HG03139 (cell line): ENCODE measurements at regions not wholly inside any gene's neighbourhood (a gene's known extent, or its start where the extent isn't known, plus 50 kb on each side); places are given as distances from the start of the nearest gene placed in this dataset.
A peak's percentile ranks its signal among the peaks of the same experiment; 100 is the strongest.

Experiments
- ATAC-seq: cut with Tn5 transposase; IDR thresholded peaks from one replicate; pipeline ENCODE4 v1.9.1; 2021; ENCODE audit not compliant: unreplicated experiment

DNA sequence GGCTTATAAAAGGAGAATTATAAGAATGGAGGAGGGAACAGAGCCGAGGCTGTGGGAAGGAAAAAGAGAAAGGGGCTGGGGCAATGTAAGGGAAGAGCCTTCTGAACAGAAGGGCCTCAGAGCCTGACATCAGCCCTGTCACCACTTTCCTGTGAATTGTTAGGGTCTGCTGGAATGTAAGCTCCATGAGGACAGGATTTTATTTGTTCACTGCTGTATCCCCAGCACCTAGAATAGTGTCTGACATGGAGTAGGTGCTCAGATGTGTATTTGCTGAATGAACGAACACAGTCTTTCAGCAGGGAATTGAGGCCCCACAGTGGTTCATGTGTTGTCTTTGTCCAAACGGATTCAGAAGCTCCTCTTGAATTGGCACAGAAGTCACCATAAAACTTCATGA, 251.5 kb downstream of the OPA1 start:
- no peak for ATAC-seq

DNA sequence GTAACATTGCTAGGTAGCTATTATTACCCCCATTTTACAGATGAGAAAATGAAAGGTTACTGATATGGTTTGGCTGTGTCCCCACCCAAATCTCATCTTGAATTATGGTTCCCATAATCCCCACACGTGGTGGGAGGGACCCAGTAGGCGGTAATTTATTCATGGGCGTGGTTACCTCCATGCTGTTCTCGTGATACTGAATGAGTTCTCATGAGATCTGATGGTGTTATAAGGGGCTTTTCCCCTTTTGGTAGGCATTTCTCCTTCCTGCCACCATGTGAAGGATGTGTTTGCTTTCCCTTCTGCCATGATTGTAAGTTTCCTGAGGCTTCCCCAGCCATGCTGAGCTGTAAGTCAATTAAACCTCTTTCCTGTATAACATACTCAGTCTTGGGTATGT, 252.1 kb downstream of the OPA1 start:
- ATAC-seq, result no peak

DNA sequence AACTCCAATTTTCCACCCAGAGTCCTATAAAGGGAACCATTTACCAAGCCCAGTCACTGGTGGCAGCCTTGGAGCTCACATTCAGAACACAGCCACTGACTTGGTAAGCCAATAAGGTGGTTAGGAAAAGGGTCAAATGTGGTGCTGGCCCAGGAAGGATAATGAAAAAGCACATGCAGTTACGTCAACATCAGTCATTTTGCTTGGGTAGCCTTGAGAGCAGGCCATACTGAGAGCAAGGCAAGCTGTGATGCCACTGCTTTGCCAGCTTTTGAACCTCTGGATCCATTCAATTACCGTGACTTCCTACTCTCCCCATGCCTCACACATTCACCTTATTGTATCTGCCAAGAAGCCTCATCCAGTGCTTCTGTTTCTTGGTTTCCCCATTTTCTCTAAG, 253.6 kb downstream of the OPA1 start:
- ATAC-seq, result no peak

DNA sequence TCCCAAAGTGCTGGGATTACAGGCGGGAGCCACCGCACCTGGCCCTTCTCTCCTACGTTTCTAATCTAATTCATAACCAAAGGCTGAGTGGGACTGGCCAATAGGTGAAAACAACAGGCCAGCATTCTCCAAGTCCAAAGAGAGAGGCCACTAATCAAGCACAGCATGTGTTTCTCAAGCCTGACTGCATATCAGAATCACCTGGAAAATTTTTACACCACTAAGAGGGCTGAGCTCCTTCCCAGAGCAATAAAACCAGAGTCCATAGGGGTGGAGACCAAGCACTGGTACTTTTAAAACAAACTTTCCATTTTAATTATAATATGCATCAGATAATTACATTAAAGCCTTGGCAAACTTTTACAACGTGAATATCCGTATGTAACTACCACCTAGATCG, 254.4 kb downstream of the OPA1 start:
- ATAC-seq, result no peak

DNA sequence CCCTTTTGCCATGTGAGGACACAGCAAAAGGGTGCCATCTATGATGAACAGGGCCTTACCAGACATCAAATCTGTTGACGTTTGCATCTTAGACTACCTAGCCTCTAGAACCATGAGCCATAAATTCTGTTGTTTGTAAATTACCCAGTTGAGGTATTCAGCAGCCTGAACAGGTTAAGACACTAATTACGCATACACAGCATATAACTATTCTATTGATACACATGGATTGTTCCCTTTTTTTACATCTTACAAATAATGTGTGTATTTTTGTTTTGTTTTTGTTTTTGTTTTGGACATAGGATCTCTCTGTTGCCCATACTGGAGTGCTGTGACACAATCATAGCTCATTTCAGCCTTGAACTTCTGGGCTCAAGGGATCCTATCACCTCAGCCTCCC, 255.5 kb downstream of the OPA1 start:
- ATAC-seq, result no peak

DNA sequence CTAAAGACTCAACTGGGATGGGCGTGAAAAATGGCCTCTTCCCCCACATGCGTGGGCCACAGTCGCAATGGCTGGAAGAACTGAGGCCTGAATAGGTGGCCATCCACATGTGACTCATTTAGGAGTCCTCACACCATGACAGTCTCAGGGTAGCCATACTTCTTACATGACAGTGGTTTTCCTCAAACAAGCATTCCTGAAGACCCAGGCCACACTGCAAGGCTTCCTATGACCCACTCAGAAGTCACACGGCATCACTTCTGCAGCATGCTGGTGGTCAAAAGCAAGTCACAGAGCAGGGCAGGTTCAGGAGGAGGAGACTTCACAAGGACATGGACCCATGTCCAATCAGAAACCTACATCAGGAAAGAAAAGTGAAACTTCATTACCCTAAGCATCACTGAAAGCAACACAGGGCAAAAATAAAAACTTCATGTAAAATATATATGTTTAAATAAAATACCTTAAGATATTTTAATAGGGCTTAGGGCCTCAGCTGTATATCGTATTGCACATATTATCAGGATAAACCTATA, 257.1 kb downstream of the OPA1 start:
- ATAC-seq, result no peak

DNA sequence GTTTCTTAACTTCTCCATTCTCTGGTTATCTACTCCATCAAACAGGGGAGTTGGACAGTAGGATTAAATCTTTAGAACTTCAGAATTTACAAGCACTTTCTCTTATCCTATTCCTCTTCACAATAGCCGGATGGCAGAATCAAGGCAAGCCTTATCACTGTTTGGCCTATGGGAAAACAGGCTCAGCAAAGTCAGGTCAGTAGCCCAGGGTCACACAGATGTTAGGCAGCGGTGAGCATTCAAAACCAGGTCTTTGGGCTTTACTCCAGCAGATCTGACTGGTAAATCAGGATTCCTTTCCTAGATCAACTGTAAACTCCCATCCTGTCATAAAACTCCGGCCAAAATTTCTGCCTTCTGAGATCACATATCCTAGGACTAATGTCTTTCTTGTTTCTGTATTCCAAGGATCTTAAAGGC, 258.4 kb downstream of the OPA1 start:
- ATAC-seq, result no peak

DNA sequence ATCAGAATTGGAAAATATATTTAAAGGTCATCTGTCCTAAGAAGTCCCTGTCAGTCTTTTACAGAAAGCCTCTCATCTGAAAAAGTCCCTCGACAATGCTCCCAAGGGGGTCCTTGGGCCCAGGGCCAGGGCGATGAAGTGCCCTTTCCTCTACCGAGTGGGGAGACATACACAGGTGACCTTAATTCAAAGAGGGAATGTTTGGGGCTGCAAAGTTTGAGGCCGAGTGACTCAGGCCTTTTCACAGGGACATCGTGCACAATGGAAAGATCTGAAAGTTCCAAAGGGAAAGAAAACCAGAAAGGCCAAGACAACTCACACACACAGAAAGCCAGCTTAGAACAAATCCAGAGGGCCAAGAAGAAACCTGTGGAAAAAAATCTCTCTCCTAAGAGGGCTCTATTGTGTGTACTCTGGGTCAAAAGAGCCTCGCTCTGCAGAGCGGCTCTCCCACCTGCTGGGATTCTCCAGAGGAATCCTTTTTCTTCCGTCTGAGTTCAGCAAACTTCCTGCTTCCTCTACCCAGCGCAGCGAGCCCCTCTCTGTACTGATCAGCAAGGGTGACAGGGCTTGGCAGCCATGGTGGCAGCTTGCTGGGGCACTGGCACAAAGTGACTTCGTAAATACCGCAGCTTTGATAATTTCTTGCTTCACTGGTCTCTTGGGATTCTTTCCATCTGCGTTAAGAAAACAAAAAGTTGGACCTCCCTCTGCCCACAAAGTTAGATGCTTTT, 259.1 kb downstream of the OPA1 start:
- ATAC-seq, result no peak

DNA sequence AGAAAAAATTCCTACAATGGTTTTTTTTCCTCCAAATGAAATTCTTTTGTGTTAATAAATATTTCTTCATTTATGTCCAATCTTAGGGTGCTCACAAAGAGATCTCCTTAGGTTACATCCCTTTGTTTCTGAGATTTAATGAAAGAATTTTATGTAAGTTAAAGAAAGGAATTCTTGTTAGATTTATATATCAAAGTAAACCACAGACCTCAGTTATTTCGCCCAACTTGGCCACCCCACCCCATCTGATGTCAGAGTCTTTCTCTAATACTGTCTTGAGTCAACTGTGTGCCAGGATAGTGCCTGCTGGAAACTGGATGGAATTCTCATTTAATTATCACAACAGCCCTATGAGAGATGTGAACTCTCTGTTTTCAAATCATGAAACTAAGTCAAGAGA, 259.9 kb downstream of the OPA1 start:
- ATAC-seq, result no peak

DNA sequence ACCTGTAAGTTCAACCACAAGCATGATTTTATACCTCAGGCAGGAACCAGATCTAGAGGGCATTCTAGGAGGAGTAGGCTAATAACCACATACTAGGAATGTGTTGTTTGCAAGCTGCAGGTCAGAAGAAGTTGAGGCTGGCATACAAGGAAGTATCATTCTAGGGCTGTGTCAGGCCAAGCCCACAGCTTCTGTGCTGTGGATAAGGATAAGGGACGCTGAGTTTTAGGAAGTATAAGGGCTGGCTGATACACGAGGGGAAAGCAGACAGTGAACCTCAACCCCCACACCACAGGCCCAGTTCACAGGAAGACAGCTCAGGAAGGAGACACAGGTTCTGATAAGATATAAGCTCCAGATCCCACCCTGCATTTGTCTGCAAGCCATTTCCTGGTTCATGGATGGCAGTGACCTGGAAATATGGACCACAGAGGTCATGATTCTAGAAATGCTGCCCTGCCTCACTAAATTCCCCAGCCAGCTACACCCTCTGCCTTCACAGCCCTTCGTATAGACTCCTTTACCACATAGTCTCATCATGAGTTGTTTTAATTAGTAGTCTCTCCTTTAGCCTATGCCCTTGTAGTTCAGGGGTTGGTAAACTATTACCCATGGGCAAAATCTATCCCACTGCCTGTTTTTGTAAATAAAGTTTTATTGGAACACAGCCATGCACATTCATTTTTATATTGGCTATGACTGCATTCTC, 260.7 kb downstream of the OPA1 start:
- no peak for ATAC-seq

DNA sequence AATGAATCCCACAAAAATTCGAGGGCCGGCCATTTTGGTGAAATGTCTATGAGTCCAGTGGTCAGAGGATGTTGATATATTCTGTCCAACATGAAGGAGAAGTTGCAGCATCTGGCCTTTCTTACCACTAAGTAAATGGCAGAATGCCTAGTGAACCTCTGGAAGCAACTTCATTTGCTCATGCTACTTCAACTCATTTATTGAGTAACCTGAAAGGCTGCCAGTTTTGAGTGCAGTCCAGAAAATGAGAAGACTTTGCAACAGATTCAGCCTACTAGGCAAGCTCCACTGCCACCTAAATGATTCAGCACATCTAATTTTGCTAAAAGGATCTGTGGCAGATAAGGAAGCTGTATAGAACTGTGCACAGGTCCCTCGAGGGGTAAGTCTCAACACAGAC, 265.0 kb downstream of the OPA1 start:
- no peak for ATAC-seq

DNA sequence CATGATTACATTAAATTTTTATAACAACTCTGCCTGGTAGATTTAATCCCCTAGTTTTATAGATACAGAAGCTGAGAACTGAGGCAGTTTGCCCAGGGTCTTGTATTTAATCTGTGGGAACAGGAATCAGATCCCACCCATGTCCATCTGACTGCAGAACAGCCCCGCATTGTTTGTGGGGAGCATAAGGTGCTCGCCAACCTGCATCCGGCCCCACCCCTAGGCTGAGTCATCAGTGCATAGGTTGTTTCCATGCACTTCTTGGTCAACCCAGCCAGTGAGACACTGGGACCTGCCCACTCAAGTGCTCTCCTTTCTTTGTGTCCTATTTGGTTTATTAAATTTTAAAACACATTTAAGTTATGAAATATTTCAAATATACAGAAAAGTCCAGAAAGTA, 266.2 kb downstream of the OPA1 start:
- ATAC-seq, result no peak

DNA sequence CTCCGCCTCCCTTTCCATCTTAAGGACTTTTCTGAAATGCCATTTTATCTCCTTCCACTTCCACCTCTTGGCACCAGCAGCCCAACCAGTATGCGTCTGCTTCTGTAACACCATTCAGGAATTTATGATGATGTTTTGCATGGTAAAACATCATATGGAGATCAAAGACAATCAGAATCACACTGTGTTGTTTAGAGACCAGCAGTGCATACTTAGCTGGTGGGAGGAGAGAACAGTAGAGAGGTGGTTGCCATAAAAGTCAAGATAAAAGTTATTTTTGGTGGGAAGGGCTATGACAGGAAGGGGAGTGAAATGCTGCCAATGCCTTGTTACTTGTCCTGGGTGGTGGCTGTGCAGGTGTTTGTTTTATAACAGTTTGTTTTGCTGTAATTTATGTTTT, 268.0 kb downstream of the OPA1 start:
- ATAC-seq, result no peak

DNA sequence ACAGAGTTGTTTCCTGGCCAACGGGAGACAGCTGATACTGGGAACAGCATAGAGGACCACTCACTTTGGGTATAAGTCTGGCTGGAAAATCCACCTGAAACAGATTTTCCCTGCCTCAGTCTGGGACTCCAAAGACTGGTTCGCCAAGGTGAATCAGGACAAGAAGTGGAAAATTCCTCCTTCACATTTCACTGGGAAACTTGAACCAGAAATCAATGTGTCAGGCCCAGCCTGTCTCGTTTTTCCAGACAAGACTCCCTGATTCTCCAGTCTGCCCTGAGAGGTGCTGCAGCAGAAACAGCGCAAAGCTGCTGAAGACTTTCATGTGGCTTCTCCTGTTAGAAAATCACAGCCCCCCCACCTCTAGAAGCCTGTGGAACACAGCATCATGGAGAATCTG, 269.8 kb downstream of the OPA1 start:
- ATAC-seq, result no peak

DNA sequence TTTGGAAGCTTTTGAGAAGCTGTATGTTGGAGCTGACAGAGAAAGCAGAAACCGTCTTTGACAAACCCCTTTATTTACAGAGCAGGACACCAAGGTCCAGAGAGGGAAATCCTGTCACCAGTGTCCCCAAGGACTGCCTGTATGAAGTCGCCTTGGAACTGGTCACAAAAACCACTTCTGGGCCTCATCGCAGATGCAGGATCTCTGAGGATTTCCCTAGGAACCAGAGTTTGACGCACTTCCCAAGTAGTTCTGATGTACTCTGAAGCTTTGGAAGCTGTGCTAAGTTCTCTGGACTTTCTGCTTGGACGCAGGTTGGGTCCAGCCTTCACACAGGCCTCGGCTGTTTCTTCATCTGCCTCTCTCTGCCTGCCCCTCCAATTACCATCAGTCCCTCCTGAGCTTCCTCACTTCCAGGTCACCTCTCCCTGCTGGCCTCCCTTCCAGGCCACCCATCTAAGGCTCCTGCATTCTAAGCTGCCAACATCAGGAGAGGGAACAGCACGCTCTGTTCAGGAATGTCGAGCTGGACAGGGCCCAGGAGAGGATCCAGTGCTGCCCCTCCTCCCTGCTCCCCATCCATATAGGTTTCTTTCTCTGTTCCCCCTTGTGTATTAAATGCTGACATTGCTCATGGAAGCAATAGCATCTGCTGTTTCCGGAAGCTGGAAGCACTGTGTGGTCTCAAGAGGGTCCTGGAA, 270.8 kb downstream of the OPA1 start:
- no peak for ATAC-seq

DNA sequence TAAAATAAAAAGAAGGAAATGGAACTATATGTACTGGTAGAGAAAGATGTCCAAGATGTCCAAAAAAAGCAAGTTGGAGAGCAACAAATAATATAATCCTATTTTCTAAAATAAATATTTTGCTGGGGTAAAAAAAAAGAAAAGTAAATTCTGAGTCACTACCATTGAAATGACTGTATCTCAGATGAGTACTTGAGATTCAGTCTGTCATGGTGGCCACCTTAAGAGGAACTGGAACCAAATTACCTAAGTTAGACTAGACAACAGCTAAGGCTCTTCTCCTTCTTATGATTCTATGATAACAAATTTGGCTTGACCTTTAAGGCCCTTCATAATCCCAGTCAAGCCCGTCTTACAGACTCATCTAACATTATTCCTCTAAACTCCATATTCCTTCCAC, 270.6 kb upstream of the HES1 start:
- ATAC-seq, result peak; percentile 68

DNA sequence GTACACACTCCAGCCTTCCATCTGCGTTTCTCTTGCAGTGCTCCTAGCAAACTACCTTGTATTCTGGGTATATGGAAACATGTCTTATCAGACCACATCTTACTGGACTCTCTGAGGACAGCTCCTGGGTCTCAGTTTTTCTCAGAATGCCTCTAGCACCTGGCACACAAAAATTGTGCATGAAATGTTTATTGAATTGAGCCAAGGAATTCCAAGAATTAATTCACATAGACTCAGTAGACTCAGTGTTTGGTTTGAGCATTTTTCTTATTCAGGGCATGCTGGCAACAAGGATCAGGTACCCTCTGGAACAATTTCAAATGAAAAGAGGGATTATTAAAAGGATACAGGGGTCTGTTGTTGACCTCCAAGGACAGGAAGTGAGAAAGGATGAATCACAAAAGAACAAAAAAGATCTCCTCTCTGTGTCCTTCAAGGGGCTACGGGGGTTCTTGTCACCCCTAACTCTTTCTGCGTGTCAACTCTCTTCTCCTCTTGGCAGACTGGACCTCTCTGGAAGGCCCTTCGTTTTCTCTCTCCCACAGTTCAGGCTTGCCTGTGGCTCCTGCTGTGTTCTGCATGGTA, 270.0 kb upstream of the HES1 start:
- no peak for ATAC-seq

DNA sequence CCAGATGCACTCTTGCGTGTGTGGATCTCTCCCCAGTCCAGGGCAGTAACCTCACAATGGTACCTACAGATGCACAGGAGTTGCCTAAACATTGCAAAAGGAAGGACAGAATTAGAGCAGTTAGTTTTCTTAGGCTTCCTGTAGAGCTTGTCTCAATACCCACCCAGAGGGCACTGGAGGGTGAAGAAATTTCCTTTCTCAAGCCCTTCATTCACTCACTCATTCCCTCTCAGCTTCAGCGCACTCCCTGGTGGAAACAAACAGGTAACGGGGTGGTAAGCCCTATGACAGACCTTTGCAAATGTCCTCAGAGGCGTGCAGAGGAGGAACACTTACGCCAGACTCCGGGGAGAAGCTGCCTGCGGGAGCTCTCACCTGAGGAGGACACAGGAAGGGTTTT, 267.4 kb upstream of the HES1 start:
- peak; percentile 31 for ATAC-seq

DNA sequence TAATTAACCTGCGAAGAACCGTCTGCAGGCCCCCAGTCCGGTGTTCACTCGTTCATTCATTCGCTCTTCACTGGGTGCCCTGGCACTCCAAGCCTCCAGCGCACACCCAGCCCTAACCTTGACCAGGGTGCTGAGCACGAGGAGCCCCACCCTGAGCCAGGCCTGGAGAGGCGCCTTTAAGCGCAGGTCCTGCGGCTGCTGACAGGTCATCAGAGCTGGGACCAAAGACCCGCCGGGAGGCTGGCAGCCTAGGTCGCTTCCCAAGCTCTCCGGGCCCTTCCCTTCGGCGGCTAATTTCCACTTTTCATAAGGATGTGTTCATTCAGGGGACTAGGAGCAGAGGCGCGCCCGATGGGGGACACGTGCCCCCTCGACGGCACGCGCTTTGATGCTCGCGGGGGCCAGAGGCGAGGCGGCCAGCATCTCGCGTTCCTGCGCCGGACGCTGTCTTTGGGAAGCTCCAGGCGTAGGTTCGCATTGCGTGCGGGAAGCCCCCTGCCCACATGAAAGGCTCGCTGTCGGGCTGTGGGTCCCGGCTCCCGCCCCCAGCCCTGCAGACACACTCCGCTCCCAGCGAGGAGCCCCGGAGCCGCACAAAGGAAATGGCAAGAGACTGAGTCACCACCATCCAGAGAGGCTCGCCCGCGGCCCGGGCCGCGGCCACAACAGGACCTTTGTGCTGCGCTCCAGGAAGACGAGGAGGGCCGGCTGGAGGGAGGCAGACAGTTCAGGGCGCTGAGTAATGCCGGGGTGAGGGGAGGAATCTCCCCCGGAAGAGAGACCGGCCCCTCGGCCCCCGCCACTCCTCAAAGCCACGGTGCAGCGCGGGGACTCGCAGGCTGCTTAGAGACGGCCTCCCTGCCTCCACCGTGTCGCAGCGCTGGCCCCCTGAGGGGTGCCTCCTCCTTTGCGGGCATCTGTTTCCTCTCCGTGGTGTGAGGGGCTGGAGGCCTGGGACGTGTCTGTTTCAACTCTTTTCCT, 266.4 kb upstream of the HES1 start:
- ATAC-seq, result no peak
